Activated naive CD4-positive, alpha-beta T cell treated with anti-CD3 and anti-CD28 coated beads, Interleukin-2, amount 10 ng/mL, durations not matched to agents 7 days and 5 days (primary cell): ENCODE measurements at regions not wholly inside any gene's neighbourhood (a gene's known extent, or its start where the extent isn't known, plus 50 kb on each side); places are given as distances from the start of the nearest gene placed in this dataset.

ENCODE experiments used
- CTCF ChIA-PET: fragments of 350-600 bp; sonication (Branson Sonifier 250); formaldehyde crosslinking; loops from one replicate; lab custom pipeline; 2021; ENCODE audit warnings: antibody characterized with exemption; lab: Charles Lee
- DNase-seq: peaks from one replicate; pipeline ENCODE4 v3.0.0-alpha.2; 2020
- H3K27ac Mint-ChIP-seq: one replicate; pipeline ENCODE4 v1.8.0; 2021; ENCODE audit warnings: mild to moderate bottlenecking, moderate library complexity, mixed read lengths
- H3K27me3 Mint-ChIP-seq: one replicate; pipeline ENCODE4 v1.8.0; 2021; ENCODE audit warnings: mild to moderate bottlenecking, mixed read lengths
- H3K36me3 Mint-ChIP-seq: one replicate; pipeline ENCODE4 v1.8.0; 2021; ENCODE audit warnings: mixed read lengths
- H3K4me1 Mint-ChIP-seq: one replicate; pipeline ENCODE4 v1.8.0; 2021; ENCODE audit warnings: mixed read lengths
- H3K4me3 Mint-ChIP-seq: one replicate; pipeline ENCODE4 v1.8.0; 2021; ENCODE audit warnings: mild to moderate bottlenecking, moderate library complexity, mixed read lengths
- H3K9me3 Mint-ChIP-seq: one replicate; pipeline ENCODE4 v1.8.0; 2021; ENCODE audit warnings: mixed read lengths

- Mint-ChIP-seq H3K27ac (no peak overlapping the region), H3K27me3 (no peaks in the 10 kb centered on the region), H3K4me3 (no peak overlapping the region), H3K36me3 (no peaks in the 10 kb centered on the region), H3K9me3 (no peaks in the 10 kb centered on the region), H3K4me1 (no peaks in the 10 kb centered on the region)
- CTCF ChIA-PET, result no interaction called here
- no peak for DNase-seq
These were observed 1364.6 kb upstream of the EPHA6 start for GRCh38 chr3:95449841-95450240.

GRCh38 chr3:95453242-95453641 is 1361.2 kb upstream of the EPHA6 start:
- Mint-ChIP-seq H3K9me3 (no peaks in the 10 kb centered on the region), H3K36me3 (no peaks in the 10 kb centered on the region), H3K4me1 (no peaks in the 10 kb centered on the region), H3K27ac (no peak overlapping the region), H3K27me3 (no peaks in the 10 kb centered on the region), H3K4me3 (no peak overlapping the region)
- CTCF ChIA-PET, result no interaction called here
- DNase-seq, result no peak

GRCh38 chr3:95456835-95457234 is 1357.6 kb upstream of the EPHA6 start:
- Mint-ChIP-seq H3K27ac (no peak overlapping the region), H3K4me3 (no peak overlapping the region), H3K4me1 (no peaks in the 10 kb centered on the region), H3K27me3 (no peaks in the 10 kb centered on the region), H3K9me3 (peaks cover 3% of the 10 kb centered on the region), H3K36me3 (no peaks in the 10 kb centered on the region)
- DNase-seq, result no peak
- CTCF ChIA-PET, result no interaction called here

GRCh38 chr3:95459706-95460105 is 1354.7 kb upstream of the EPHA6 start:
- Mint-ChIP-seq H3K4me1 (no peaks in the 10 kb centered on the region), H3K4me3 (no peak overlapping the region), H3K9me3 (peaks cover 7% of the 10 kb centered on the region), H3K27me3 (no peaks in the 10 kb centered on the region), H3K27ac (no peak overlapping the region), H3K36me3 (no peaks in the 10 kb centered on the region)
- DNase-seq, result no peak
- CTCF ChIA-PET, result no interaction called here

GRCh38 chr3:95460274-95460673 is 1354.1 kb upstream of the EPHA6 start:
- H3K36me3 Mint-ChIP-seq, result no peaks in the 10 kb centered on the region
- H3K4me3 Mint-ChIP-seq, result no peak overlapping the region
- H3K4me1 Mint-ChIP-seq, result no peaks in the 10 kb centered on the region
- no peaks in the 10 kb centered on the region for H3K27me3 Mint-ChIP-seq
- H3K9me3 Mint-ChIP-seq, result peaks cover 7% of the 10 kb centered on the region
- DNase-seq, result no peak
- no peak overlapping the region for H3K27ac Mint-ChIP-seq
- CTCF ChIA-PET, result no interaction called here

GRCh38 chr3:95462161-95462560 is 1352.2 kb upstream of the EPHA6 start:
- no peaks in the 10 kb centered on the region for H3K4me1 Mint-ChIP-seq
- no peak overlapping the region for H3K4me3 Mint-ChIP-seq
- peaks cover 7% of the 10 kb centered on the region for H3K9me3 Mint-ChIP-seq
- H3K27me3 Mint-ChIP-seq, result no peaks in the 10 kb centered on the region
- no peak overlapping the region for H3K27ac Mint-ChIP-seq
- DNase-seq, result no peak
- CTCF ChIA-PET, result no interaction called here
- H3K36me3 Mint-ChIP-seq, result no peaks in the 10 kb centered on the region

GRCh38 chr3:95464346-95464745 is 1350.0 kb upstream of the EPHA6 start:
- H3K4me3 Mint-ChIP-seq, result no peak overlapping the region
- H3K27me3 Mint-ChIP-seq, result no peaks in the 10 kb centered on the region
- H3K36me3 Mint-ChIP-seq, result no peaks in the 10 kb centered on the region
- H3K27ac Mint-ChIP-seq, result no peak overlapping the region
- no peak for DNase-seq
- H3K9me3 Mint-ChIP-seq, result peaks cover 10% of the 10 kb centered on the region
- CTCF ChIA-PET, result no interaction called here
- no peaks in the 10 kb centered on the region for H3K4me1 Mint-ChIP-seq

GRCh38 chr3:95468331-95468730 is 1346.1 kb upstream of the EPHA6 start:
- Mint-ChIP-seq H3K27ac (no peak overlapping the region), H3K4me1 (no peaks in the 10 kb centered on the region), H3K9me3 (peaks cover 9% of the 10 kb centered on the region), H3K4me3 (no peak overlapping the region), H3K36me3 (no peaks in the 10 kb centered on the region), H3K27me3 (no peaks in the 10 kb centered on the region)
- CTCF ChIA-PET, result no interaction called here
- no peak for DNase-seq

GRCh38 chr3:95474338-95474737 is 1340.1 kb upstream of the EPHA6 start:
- Mint-ChIP-seq H3K27ac (no peak overlapping the region), H3K27me3 (no peaks in the 10 kb centered on the region), H3K4me3 (no peak overlapping the region), H3K4me1 (no peaks in the 10 kb centered on the region), H3K9me3 (no peaks in the 10 kb centered on the region), H3K36me3 (no peaks in the 10 kb centered on the region)
- CTCF ChIA-PET, result no interaction called here
- DNase-seq, result no peak

GRCh38 chr3:95476534-95476933 is 1337.9 kb upstream of the EPHA6 start:
- no peak for DNase-seq
- H3K4me3 Mint-ChIP-seq, result no peak overlapping the region
- no peak overlapping the region for H3K27ac Mint-ChIP-seq
- no peaks in the 10 kb centered on the region for H3K36me3 Mint-ChIP-seq
- CTCF ChIA-PET, result no interaction called here
- no peaks in the 10 kb centered on the region for H3K4me1 Mint-ChIP-seq
- no peaks in the 10 kb centered on the region for H3K9me3 Mint-ChIP-seq
- no peaks in the 10 kb centered on the region for H3K27me3 Mint-ChIP-seq

GRCh38 chr3:95506174-95506573 is 1308.2 kb upstream of the EPHA6 start:
- Mint-ChIP-seq H3K27me3 (no peaks in the 10 kb centered on the region), H3K36me3 (no peaks in the 10 kb centered on the region), H3K9me3 (peaks cover 3% of the 10 kb centered on the region), H3K4me1 (no peaks in the 10 kb centered on the region), H3K4me3 (no peak overlapping the region), H3K27ac (no peak overlapping the region)
- CTCF ChIA-PET, result no interaction called here
- no peak for DNase-seq

- H3K9me3 Mint-ChIP-seq, result peaks cover 3% of the 10 kb centered on the region
- H3K36me3 Mint-ChIP-seq, result no peaks in the 10 kb centered on the region
- CTCF ChIA-PET, result no interaction called here
- DNase-seq, result no peak
- no peaks in the 10 kb centered on the region for H3K27me3 Mint-ChIP-seq
- no peak overlapping the region for H3K27ac Mint-ChIP-seq
- H3K4me3 Mint-ChIP-seq, result no peak overlapping the region
- no peaks in the 10 kb centered on the region for H3K4me1 Mint-ChIP-seq
These were observed 1306.3 kb upstream of the EPHA6 start for GRCh38 chr3:95508124-95508523.

- no peak for DNase-seq
- no peaks in the 10 kb centered on the region for H3K4me1 Mint-ChIP-seq
- no peaks in the 10 kb centered on the region for H3K36me3 Mint-ChIP-seq
- no peak overlapping the region for H3K27ac Mint-ChIP-seq
- H3K27me3 Mint-ChIP-seq, result no peaks in the 10 kb centered on the region
- CTCF ChIA-PET, result no interaction called here
- H3K4me3 Mint-ChIP-seq, result no peak overlapping the region
- H3K9me3 Mint-ChIP-seq, result peaks cover 5% of the 10 kb centered on the region
These were observed 1302.6 kb upstream of the EPHA6 start for GRCh38 chr3:95511828-95512227.

- DNase-seq, result no peak
- no peaks in the 10 kb centered on the region for H3K4me1 Mint-ChIP-seq
- CTCF ChIA-PET, result no interaction called here
- no peak overlapping the region for H3K27ac Mint-ChIP-seq
- no peaks in the 10 kb centered on the region for H3K27me3 Mint-ChIP-seq
- peaks cover 5% of the 10 kb centered on the region for H3K9me3 Mint-ChIP-seq
- H3K4me3 Mint-ChIP-seq, result no peak overlapping the region
- no peaks in the 10 kb centered on the region for H3K36me3 Mint-ChIP-seq
These were observed 1300.1 kb upstream of the EPHA6 start for GRCh38 chr3:95514260-95514659.

GRCh38 chr3:95521396-95521795 is 1293.0 kb upstream of the EPHA6 start:
- CTCF ChIA-PET, result no interaction called here
- Mint-ChIP-seq H3K36me3 (no peaks in the 10 kb centered on the region), H3K4me3 (no peak overlapping the region), H3K27me3 (no peaks in the 10 kb centered on the region), H3K4me1 (no peaks in the 10 kb centered on the region), H3K27ac (no peak overlapping the region), H3K9me3 (peaks cover 4% of the 10 kb centered on the region)
- DNase-seq, result no peak

- no peaks in the 10 kb centered on the region for H3K27me3 Mint-ChIP-seq
- no peak for DNase-seq
- H3K9me3 Mint-ChIP-seq, result peaks cover 4% of the 10 kb centered on the region
- CTCF ChIA-PET, result no interaction called here
- no peaks in the 10 kb centered on the region for H3K4me1 Mint-ChIP-seq
- H3K27ac Mint-ChIP-seq, result no peak overlapping the region
- H3K36me3 Mint-ChIP-seq, result no peaks in the 10 kb centered on the region
- H3K4me3 Mint-ChIP-seq, result no peak overlapping the region
These were observed 1291.9 kb upstream of the EPHA6 start for GRCh38 chr3:95522449-95522848.
